Right forelimb (tissue), 1 donor: ENCODE measurements at regions not wholly inside any gene's neighbourhood (a gene's known extent, or its start where the extent isn't known, plus 50 kb on each side); places are given as distances from the start of the nearest gene placed in this dataset.
A peak's percentile ranks its signal among the peaks of the same experiment; 100 is the strongest.
"Not testable (repeated sequence)": the region's sequence is repeated elsewhere in the genome, so short reads cannot be mapped to it uniquely, and the experiment has no call there.

Experiments
- DNase-seq: peaks from one replicate; pipeline ENCODE4 v3.0.0-alpha.2; 2018

DNA sequence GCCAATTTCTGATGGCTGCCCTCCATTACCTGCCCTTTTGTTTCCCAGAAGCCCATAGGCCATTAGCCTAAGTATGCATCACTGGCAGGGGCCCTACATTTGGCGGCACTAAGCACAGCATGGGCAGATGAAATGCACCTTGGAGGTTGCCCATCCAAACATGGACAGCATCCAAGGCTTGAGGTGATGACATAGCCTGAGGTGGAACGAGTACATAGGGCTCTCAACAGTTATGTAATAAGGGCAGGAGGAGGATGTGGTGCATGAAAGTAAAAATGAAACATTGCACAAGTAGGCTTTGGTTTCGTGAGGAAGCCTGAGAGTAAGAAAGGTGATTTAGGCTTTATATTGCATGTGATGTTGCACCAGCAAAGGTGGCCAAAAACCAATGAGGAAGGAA lies 148.1 kb downstream of the FAM76B start:
- no peak for DNase-seq

DNA sequence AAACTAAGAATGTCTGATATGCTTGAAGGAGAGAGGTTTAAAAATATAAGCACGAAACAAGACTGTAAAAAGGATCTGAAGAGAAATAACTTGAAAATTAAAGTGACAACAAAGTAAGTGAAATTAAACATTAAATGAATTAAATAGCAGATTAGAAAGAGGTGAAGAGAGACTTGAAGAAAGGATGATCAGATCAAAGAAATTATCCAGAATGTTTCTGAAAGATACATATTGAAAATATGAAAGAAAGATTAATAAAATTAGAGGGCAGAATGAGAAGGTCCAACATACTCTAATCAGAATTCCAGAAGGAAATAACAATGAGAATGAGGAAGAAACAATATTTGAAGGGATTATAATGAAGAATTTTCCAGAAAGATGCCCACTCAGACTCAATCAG lies 151.1 kb downstream of the FAM76B start:
- DNase-seq = no peak

DNA sequence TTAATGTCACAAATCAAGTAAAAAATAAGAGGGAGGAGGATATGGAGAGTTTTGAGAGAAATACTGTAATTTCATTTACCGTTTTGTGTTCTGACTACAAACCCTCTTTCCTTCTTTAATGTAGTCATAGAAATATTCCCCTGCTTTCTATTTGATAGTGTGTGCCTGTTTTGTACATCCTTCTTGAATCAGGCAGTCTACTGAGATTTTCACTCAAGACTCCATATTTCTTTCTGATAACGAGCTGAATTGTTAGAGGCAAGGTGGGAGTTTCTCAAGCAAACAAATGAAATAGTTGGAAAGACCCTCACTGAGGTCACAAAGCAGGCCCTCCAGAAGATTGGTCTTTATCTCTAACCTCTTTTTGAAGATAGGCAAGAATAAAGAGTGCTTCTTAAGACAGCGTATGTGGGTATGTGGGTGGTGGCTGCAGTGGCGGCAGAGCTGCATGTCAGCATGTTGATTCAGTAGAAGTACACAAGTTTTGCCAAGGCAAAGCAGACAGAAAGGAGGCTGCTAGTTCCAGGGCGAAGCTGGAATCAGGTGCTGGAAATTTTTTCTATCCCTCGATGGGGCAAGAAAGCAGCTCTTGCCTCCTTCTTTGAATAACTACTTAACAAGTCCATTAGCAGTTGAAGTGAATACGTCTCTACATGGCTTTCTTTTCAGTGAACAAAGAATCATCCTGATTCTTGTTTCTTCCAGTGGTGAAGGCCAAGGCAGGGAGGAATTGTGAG lies 164.2 kb downstream of the FAM76B start:
- DNase-seq = no peak

DNA sequence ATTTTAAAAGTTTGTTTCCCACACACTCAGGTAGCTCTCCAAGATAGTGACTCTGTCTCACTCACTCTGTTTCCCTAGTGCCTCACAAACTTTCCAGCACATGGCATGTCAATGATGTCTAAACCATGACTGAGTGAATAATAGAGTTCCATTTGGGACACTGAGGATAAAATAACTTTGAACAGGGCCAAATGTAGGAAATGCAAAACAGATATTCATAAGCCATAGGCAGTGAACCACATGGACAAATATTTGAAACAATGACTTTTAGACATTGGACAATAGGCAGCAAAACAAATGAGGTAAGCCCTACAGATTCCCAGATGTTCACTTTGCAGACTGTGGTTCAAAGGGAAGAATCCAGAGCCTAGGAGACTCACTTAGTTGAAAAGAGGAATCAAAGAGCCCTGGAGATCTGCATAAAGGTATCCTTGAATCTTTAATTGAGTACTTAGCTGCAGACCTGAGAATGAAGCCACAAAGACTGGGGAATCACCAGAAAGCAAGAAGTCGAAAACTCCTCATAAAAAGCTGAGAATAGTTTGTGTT lies 173.3 kb downstream of the FAM76B start:
- no peak for DNase-seq

DNA sequence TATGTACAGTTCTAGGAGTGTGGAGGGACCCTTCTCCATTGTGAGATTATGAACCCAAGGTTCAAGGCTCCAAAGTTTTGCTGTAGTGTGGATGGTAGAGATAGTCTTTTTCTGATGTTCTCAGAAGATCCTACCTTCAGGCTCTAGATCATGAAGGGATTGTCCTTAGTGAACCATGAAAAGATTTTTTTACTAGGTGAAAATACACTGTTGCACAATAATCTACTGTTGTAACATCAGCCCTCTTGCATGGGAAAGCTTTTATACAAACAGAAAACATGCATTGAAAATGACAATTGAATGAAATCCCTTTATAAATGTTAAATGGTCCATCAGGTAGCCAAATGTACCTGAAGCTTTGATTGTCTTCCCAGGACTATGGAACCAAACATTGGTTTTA lies 177.8 kb downstream of the FAM76B start:
- DNase-seq = no peak

DNA sequence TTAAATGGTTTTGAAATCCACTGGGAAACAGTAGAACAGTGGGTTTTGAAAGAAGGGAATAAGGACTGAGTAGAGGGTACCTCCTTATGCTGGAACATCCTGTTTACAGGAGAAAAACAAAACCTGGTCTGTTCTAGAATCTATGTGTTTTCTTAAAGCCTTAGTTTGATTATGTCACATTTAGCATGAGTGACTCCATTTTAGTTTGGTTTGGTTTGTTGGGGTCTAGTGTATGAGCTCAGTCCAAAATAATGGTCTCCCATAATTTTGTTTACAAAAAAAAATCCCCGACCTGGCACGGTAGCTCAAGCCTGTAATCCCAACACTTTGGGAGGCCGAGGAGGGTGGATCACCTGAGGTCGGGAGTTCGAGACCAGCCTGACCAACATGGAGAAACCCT lies 179.4 kb downstream of the FAM76B start:
- DNase-seq = not testable (repeated sequence)

DNA sequence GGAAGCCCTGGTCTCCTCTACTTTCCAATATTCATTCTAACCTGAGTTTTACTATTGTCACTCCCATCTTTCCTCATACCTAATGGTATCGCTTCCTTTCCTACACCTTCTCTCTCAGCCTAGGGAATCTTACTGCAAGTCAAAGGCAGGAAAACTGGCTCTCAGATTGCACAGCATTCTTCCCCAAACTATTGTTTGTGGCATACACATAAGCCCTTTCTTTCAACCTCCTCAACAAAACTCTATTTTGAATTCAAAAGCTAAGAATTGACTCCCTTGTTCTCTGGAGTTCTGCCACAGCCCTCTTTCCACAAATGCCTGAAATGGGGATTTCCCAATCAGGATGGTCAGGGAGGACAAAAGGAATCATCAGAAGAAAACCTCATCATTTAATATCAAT lies 181.5 kb downstream of the FAM76B start:
- DNase-seq = no peak

DNA sequence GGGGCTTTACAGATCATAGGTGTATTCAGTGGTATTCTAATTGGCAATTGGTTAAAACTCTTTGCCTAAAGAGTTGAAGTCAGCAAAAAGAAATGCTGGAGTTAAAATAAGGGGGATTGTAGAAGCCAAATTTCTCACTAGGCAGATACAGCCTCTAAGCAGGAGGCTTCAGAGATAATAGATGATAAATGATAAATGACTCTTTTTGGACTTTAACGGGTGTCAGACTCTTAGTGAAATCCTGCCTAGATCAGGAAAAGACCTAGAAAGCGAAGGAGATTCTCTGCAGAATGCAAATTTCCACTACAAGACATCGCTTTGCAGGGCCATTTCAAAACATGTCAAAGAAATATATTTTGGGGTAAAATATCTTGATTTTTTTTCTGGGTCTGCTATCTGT lies 182.8 kb downstream of the FAM76B start:
- no peak for DNase-seq

DNA sequence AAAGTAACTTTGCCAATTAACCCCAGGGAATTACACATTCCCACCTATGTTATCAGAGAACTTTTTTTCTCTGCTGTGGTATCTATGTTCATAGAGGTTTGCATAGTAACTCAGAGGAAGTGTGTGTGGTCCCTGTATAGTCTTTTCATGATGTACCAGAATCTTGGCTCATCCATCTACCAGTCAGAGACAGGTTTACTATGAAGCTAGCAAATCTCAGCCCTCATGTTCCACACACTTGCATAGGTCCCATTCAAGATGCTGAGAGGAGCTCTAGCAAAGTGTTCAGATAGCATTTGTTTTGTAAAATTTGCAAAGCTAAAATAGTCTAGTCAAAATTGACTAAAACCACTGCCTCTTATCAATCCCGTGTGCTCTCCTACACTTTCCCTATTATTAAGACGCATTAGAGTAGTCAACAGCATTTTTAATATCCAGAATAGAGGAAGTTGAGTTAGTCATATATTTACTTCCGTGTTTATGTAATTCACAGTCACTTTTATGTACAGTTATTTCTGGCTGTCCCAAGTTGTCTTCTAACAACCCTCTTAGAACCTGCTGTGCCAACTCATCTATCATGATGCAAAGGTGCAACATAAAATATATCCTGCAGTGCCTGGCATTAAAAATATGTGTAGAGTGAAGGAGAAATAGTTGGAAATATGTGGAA lies 184.2 kb downstream of the FAM76B start:
- DNase-seq = no peak

DNA sequence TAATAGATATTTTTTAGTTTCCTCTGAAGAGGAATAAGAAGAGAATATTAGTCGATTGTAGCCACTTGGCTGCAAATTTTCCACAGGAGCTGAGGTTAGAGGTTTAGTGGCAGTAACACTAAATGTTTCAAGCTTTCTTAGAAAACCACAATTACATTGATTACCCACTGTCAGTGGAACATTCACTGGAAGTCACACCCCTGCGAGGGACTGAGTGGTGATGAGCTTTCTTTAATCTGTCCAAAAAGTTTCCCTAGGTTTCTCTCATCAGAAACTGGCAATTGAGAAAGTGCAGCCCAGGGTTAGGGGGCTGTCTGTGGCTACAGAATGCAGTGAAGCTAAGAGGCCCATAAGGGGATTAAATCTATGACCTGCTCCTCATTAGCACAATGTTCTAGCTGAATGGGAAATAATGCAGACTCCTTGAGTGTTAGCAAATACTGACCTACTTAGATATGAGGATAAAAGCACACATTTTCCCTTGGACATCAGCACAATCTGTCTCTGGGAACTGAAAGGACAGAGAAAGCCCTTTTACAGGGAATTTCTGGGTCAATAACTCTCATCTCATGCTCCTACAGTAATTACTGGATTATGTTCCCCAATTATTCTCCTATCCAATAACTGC lies 189.5 kb downstream of the FAM76B start:
- no peak for DNase-seq

DNA sequence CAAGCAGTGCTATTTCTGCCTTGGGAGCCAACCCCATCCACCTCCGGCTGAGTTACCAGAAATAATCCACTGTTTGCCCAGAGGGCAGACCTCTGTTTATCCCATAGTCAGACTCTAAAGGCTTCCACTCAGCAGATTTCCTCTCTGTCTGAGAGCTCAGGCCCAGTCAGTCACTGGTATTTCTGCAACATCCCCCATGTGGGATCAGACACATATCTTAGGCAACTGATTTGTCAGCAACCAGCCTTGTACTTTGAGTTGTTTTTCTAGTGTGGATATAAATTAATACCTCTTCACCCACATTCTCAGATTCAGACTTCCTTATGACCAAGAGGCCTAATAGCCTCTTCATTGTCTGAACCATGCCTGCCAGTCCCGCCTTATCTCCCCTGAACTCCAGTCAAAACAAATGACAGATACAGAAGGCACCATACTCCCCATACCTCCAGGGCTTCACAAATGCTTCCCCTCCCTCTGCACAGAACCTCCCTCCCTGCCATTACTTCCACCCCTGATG lies 193.6 kb downstream of the FAM76B start:
- no peak for DNase-seq

DNA sequence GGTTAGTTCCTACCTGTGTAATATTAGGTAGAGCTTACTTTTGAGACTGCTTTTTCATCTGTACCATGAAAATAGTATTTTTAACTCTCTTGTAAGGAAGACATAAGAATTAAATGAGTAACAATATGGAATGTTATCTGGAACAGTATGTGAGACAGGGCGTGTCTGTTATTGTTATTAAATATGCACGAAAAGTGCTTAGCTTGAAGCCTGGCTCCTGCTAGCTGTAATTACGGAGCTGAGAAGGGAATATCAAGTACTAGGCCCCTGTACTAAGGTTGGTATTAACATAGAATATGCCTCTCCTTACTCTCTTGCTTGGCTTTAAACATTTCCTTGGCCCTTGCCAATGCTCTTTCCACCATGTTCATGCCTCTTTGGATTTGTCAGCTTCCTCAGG lies 194.0 kb downstream of the FAM76B start:
- no peak for DNase-seq

DNA sequence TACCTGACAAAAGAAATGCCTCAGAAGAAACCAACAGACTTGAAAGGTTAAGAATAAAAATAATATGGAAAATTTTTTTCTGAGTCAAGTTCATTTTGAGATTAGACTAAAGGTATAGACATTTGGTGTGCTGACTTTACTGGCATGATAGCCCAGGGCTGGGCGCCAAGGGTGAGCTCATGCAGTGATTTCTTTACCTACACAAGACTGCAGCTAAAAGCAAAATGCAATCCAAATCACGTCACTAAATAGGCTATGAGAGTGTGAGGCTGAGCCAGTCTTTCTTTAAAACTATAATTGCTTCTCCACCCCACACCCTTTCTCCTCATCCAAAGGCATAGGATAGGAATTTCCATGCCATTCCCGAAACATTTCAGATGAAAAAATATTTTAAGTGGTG lies 196.5 kb downstream of the FAM76B start:
- DNase-seq = peak; percentile 76

DNA sequence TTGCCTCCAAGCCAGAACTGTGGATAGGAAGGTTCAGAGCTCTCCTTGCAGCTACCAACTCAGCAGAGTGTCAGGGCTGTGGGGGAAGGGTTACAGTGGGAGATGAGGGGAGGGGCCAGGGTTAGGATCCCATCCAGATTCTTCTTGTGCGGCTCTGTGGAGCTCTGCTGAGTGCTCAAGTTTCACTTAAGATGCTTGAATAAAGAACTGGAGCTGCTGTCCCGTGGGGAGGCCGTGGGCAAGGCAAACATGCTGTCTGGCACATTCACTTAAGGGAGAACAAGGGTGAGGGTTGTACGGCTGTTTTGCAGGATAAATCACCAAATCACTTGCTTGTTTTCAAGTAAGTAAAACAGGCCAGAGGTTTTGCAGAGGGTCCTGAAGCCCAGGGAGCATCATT lies 197.1 kb downstream of the FAM76B start:
- no peak for DNase-seq

DNA sequence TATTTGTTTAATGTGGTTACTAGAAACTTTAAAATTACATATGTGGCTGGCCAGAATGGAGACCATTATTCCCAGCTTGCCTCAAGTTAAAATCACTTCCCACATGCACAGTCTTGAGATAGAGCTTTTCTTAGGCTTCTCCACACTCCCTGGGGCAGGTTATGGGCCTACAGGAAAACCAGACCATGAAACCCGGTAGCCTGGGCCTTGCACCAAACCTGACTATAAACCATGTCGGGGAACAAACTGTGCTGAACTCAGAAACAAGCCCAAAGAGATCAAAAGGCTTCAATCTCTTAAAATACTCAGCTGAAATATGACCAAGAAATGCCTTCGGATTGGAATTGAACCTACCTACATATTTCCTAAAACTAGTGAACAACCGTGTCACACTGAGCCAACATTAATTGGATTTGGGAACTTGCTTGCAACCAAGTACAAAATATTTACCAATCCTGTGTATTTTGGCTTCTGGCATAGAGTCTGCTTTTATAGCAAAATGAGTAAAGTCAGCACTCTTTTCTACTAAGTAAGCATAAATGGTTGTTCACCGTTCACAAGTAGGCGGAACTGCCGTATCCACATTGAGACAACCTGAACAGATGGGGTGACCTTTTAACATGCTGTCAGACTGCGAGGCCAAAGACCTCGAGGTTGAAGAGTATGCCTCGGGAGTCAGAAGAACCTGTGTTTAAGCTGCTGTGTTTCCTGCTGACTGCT lies 199.5 kb downstream of the FAM76B start:
- no peak for DNase-seq

DNA sequence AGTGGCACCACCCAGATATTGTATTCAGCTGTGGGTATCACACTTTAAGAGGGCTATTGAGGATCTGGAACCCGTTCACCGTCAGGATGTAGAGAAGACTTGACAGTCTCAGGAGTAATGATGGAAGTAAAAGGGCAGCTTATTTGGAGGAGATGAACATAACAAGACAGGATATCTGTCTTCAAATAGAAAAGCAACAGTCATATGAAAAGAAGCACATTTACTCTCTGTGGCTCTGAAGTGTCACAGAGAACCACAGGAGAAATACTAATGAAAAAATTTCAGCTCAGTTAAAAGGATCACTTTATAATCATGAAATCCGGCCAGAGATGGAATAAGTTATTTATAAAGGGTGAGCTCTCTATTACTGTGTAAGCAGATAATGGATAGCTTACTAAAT lies 200.8 kb downstream of the FAM76B start:
- DNase-seq = no peak

DNA sequence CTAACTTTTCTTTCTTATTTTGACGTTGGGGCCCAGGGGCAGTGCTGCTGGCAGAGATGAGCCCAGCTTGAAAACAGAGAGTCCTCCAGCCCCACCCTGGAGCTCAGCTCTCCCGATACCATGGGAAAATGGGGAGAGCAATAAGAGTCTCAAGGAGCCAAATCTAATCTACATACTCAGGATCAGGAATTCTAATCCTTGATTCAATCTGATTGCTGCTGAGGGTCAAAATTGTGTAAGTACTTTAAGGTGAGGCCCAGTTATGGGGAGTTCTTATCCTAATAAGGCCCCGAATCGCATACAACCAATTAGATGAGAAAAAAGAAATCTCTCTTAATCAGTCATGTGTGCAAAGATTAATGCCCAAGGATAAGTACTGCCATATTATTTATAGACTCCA lies 202.9 kb downstream of the FAM76B start:
- DNase-seq = no peak

DNA sequence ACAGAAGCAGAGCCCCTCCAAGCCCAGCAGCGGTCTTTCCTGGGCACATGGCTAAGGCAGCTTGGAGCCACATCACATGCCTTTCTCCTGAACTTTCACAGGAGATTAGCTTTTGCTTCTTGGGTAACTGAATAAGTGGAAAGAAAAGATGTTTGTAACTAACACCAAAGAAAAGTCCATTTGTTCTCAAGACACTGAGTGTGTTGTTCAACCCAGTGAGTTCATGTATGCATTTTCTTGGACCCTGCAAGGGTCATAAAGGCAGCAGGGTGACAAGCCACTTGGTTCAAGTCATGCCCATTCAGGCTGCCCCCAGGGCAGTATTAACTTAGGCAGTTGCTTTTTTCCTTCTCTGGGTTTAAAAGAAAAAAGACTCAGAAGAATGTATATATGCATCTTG lies 203.4 kb downstream of the FAM76B start:
- DNase-seq = no peak

DNA sequence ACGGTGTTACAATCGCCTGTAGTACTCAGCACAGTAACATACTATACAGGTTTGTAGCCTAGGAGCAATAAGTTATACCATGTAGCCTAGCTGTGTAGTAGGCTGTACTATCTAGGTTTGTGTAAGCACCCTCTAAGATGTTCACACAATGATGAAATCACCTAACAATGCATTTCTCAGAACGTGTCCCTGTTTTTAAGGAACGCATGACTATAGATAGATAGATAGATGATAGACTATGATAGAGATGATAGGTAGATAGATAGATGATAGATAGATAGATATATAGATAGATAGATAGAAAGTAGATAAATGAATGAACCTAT lies 203.9 kb downstream of the FAM76B start:
- no peak for DNase-seq

DNA sequence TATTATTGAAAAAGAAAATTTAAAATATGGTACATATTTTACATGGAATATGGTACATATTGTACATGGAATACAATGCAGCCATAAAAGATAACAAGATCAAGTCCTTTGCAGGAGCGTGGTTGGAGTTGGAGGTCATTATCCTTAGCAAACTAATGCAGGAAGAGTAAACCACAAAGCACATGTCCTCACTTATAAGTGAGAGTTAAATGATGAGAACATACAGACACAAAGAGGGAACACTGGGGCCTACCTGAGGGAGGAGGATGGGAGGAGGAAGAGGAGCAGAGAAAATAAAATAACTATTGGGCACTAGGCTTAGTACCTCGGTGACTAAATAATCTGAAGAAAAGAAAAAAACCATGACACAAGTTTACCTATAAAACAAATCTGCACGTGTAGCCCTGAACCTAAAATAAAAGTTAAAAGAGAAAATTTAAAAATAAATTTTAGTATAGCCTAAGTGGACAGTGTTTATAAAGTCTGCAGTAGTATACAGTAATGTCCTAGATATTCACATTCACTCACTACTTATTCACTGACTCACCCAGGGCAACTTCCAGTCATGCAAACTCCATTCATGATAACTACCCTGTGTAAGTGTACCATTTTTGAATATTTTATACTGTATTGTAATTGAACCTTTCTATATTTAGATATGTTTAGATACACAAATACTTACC lies 204.4 kb downstream of the FAM76B start:
- DNase-seq = no peak

DNA sequence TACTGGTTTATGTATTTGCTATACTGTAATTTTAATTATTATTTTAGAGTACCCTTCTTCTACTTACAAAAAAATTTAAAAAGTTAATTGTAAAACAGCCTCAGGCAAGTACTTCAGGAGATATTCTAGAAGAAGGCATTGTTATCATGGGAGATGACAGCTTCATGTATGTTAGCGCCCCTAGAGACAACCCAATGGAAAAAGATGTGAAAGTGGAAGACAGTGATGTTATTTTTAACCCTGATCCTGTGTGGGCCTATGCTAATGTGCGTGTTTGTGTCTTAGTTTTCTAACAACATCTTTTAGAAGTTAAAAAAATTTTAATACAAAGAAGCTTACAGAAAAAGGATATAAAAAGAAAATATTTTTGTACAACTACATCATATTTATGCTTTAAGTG lies 205.0 kb downstream of the FAM76B start:
- no peak for DNase-seq

DNA sequence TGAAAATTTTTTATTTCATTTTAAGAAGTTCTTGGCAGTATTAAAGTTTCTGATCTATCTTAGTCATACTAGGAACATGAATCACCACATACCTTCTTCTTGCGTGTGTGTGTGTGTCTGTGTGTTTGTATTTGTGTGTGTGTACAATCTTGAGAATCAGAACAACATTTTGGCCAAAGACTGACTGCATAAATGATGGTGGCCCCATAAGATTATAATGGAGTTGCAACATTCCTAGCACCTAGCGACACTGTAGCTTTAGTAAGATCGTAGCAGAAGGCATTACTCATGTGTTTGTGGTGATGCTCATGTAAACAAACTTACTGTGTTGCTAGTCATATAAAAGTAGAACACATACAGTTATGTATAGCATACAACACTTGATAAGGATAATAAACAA lies 205.4 kb downstream of the FAM76B start:
- no peak for DNase-seq
